Neural progenitor cell (in vitro differentiated cells): ENCODE measurements at regions not wholly inside any gene's neighbourhood (a gene's known extent, or its start where the extent isn't known, plus 50 kb on each side); places are given as distances from the start of the nearest gene placed in this dataset.

Experiments used
- CTCF ChIP-seq: fragments of 200-600 bp; sonication (generic); IDR thresholded peaks from 2 replicates; pipeline ENCODE4 v1.5.1; 2017; ENCODE audit warnings: antibody characterized with exemption, mild to moderate bottlenecking
- EZH2 ChIP-seq: fragments of 200-600 bp; sonication (generic); IDR thresholded peaks from 2 replicates; pipeline ENCODE4 v1.6.1; 2017; ENCODE audit warnings: antibody characterized with exemption, mild to moderate bottlenecking, moderate library complexity

GRCh38 chr6:102936959-102937358, 1543.5 kb downstream of the GRIK2 start:
- TF ChIP-seq CTCF (no peak), EZH2 (no peak)
